Loucy (cell line): ENCODE measurements at regions not wholly inside any gene's neighbourhood (a gene's known extent, or its start where the extent isn't known, plus 50 kb on each side); places are given as distances from the start of the nearest gene placed in this dataset.

Experiments used
- H2AFZ ChIP-seq: fragments of 200-600 bp; sonication (generic); 2 replicates; pipeline ENCODE4 v1.6.0; 2016; ENCODE audit warnings: antibody characterized with exemption, mild to moderate bottlenecking, low read length, moderate library complexity
- H3F3A ChIP-seq: fragments of 200-600 bp; 2 replicates; pipeline ENCODE4 v1.6.0; 2016; ENCODE audit warnings: antibody characterized with exemption, low read depth, mild to moderate bottlenecking
- H3K27me3 ChIP-seq: fragments of 200-600 bp; sonication (generic); 2 replicates; pipeline ENCODE4 v1.6.1; 2014; ENCODE audit warnings: low read length, mild to moderate bottlenecking; ENCODE audit not compliant: insufficient read depth, poor library complexity, severe bottlenecking
- H3K36me3 ChIP-seq: fragments of 200-600 bp; sonication (generic); 2 replicates; pipeline ENCODE4 v1.6.1; 2016; ENCODE audit warnings: low read length; ENCODE audit not compliant: insufficient read depth
- H3K4me1 ChIP-seq: fragments of 200-600 bp; sonication (generic); 2 replicates; pipeline ENCODE4 v1.5.1; 2014; ENCODE audit warnings: low read length, mild to moderate bottlenecking; ENCODE audit not compliant: insufficient read depth, poor library complexity, severe bottlenecking
- H3K4me2 ChIP-seq: fragments of 200-600 bp; sonication (generic); 2 replicates; pipeline ENCODE4 v1.6.0; 2014; ENCODE audit warnings: antibody characterized with exemption, low read length, low read depth, mild to moderate bottlenecking; ENCODE audit not compliant: poor library complexity, severe bottlenecking
- H3K4me3 ChIP-seq: fragments of 200-600 bp; sonication (generic); 2 replicates; pipeline ENCODE4 v1.5.1; 2014; ENCODE audit warnings: low read length, mild to moderate bottlenecking, mixed read lengths; ENCODE audit not compliant: poor library complexity, severe bottlenecking
- H3K79me2 ChIP-seq: fragments of 200-600 bp; sonication (generic); 2 replicates; pipeline ENCODE4 v1.6.1; 2014; ENCODE audit warnings: low read length; ENCODE audit not compliant: insufficient read depth
- H3K9ac ChIP-seq: fragments of 200-600 bp; sonication (generic); 2 replicates; pipeline ENCODE4 v1.6.0; 2014; ENCODE audit warnings: mild to moderate bottlenecking, low read depth, low read length, moderate library complexity; ENCODE audit not compliant: poor library complexity, severe bottlenecking
- H3K9me2 ChIP-seq: fragments of 200-600 bp; sonication (generic); replicated peaks from 2 replicates; pipeline ENCODE4 v1.6.1; 2016; ENCODE audit warnings: low read depth, low read length, mixed read lengths
- H3K9me3 ChIP-seq: fragments of 200-600 bp; sonication (generic); 2 replicates; pipeline ENCODE4 v1.6.1; 2014; ENCODE audit warnings: mild to moderate bottlenecking, antibody characterized with exemption, low read length, low read depth; ENCODE audit not compliant: insufficient read depth
- H4K20me1 ChIP-seq: fragments of 200-600 bp; sonication (generic); 2 replicates; pipeline ENCODE4 v1.6.0; 2014; ENCODE audit warnings: antibody characterized with exemption, low read length, mild to moderate bottlenecking; ENCODE audit not compliant: insufficient read depth, poor library complexity, severe bottlenecking
- EZH2phosphoT487 ChIP-seq: fragments of 200-600 bp; IDR thresholded peaks from 2 replicates; pipeline ENCODE4 v1.6.1; 2018; ENCODE audit warnings: antibody characterized with exemption, mild to moderate bottlenecking, moderate library complexity, borderline replicate concordance
- TF ChIP-seq, protein P1 (sequence below): fragments of 200-600 bp; sonication (generic); conservative IDR thresholded peaks from 2 replicates; pipeline ENCODE4 v1.5.1; 2014; ENCODE audit warnings: mild to moderate bottlenecking, antibody characterized with exemption, low read length

DNA sequence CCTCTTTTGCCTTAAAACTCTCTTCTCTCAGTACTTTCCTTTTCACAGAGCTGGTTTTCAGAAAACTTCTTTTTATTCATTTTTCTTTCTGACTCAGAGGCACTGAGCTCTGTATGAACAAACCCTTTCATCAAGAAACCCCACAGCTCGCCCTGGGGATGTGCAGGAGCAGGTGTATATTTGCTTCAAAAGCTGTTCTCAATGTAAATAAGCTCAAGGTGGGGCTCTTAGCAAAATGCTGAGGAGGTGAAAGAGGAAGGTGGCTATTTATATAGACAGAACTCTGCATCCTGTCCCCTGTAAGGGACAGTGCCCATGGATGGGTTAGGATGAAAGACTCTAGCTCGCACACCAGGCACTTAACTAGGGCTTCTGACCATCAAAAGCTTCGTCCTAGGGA, 302.0 kb downstream of the WDR72 start:
- 0 out of 2 replicates have a peak, but pooled peaks cover 3% of the 10 kb centered on the region for H3K9me2 ChIP-seq
- no peaks in the 10 kb centered on the region for H3K27me3 ChIP-seq
- H3K4me2 ChIP-seq, result no peak overlapping the region
- no peak overlapping the region for H3K4me3 ChIP-seq
- H3K79me2 ChIP-seq, result no peaks in the 10 kb centered on the region
- H3K4me1 ChIP-seq, result no peaks in the 10 kb centered on the region
- no peaks in the 10 kb centered on the region for H3F3A ChIP-seq
- TF ChIP-seq, protein P1, sequence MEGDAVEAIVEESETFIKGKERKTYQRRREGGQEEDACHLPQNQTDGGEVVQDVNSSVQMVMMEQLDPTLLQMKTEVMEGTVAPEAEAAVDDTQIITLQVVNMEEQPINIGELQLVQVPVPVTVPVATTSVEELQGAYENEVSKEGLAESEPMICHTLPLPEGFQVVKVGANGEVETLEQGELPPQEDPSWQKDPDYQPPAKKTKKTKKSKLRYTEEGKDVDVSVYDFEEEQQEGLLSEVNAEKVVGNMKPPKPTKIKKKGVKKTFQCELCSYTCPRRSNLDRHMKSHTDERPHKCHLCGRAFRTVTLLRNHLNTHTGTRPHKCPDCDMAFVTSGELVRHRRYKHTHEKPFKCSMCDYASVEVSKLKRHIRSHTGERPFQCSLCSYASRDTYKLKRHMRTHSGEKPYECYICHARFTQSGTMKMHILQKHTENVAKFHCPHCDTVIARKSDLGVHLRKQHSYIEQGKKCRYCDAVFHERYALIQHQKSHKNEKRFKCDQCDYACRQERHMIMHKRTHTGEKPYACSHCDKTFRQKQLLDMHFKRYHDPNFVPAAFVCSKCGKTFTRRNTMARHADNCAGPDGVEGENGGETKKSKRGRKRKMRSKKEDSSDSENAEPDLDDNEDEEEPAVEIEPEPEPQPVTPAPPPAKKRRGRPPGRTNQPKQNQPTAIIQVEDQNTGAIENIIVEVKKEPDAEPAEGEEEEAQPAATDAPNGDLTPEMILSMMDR, result no peak
- TF ChIP-seq EZH2phosphoT487, result no peak
- H3K9ac ChIP-seq, result no peak overlapping the region
- H3K36me3 ChIP-seq, result no peaks in the 10 kb centered on the region
- H4K20me1 ChIP-seq, result no peaks in the 10 kb centered on the region
- no peaks in the 10 kb centered on the region for H3K9me3 ChIP-seq
- H2AFZ ChIP-seq, result no peak overlapping the region

DNA sequence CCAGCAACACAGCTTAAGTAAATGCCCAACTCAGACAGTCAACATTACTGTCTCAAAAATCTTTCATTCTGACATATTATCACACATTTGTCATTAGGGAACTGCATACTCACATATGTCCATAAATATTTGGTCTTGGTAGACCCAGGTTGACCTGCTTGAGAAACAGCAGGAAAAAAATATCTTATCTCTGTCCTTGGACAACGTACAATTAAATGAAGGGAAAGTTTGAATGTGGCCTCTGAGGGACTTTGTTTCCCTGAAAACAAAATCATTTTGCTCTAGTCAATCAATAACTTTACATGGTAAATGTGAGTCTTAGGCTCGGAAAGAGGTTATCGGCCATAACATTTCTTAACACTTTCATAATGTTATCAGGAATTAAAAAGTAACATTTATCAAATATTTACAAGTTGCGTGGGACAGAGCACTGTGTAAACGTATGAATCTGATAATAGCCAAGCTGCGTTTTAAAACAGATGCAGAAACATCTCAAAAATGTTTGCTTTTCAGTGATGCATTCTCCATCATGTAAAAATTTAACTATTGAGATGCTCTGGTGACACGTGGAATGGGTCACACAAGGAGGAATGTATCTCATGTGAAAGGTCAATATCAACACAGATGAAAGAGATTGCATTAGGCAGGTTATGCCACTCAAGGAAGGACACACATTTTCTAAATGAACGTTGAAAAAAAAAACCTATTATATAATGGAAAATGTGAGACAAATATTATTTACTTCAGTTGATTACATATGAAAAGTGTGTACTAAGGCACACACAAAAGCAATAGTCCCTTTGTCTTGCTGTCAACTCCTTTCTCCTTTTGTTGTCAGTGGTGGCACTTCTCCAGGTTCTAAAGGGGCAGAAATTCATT, 304.4 kb downstream of the WDR72 start:
- no peaks in the 10 kb centered on the region for H3K4me1 ChIP-seq
- H3K36me3 ChIP-seq, result no peaks in the 10 kb centered on the region
- H3K79me2 ChIP-seq, result no peaks in the 10 kb centered on the region
- no peaks in the 10 kb centered on the region for H3K27me3 ChIP-seq
- no peak overlapping the region for H3K4me3 ChIP-seq
- no peak overlapping the region for H3K9ac ChIP-seq
- TF ChIP-seq, protein P1, result no peak
- no peak for TF ChIP-seq EZH2phosphoT487
- no peaks in the 10 kb centered on the region for H3F3A ChIP-seq
- no peaks in the 10 kb centered on the region for H3K9me3 ChIP-seq
- no peaks in the 10 kb centered on the region for H4K20me1 ChIP-seq
- H2AFZ ChIP-seq, result no peak overlapping the region
- 0 out of 2 replicates have a peak, but pooled peaks cover 3% of the 10 kb centered on the region for H3K9me2 ChIP-seq
- no peak overlapping the region for H3K4me2 ChIP-seq

DNA sequence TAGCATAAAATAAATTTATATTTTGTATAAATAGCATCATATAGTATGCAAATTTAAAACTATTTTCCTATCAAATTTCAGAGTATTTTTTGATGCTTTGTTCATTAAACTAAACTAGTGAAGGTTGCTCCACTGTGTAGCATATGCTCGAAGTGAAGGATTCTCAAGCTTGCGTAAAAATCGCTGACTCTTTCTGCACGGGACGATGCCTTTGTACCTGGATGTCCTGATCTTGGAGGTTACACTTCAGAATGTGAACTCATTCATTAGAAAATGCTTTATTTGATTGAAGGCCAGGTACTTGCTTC, 305.0 kb downstream of the WDR72 start:
- H4K20me1 ChIP-seq, result no peaks in the 10 kb centered on the region
- H3K36me3 ChIP-seq, result no peaks in the 10 kb centered on the region
- H2AFZ ChIP-seq, result no peak overlapping the region
- H3K9me2 ChIP-seq, result 0 out of 2 replicates have a peak, but pooled peaks cover 3% of the 10 kb centered on the region
- TF ChIP-seq, protein P1, result no peak
- TF ChIP-seq EZH2phosphoT487, result no peak
- no peaks in the 10 kb centered on the region for H3K79me2 ChIP-seq
- H3K27me3 ChIP-seq, result no peaks in the 10 kb centered on the region
- H3K4me1 ChIP-seq, result no peaks in the 10 kb centered on the region
- H3K4me3 ChIP-seq, result no peak overlapping the region
- no peak overlapping the region for H3K9ac ChIP-seq
- no peaks in the 10 kb centered on the region for H3F3A ChIP-seq
- no peak overlapping the region for H3K4me2 ChIP-seq
- no peaks in the 10 kb centered on the region for H3K9me3 ChIP-seq
